SK-N-SH treated with all-trans-retinoic acid at 6 μM for 48 hours (cell line): ENCODE measurements at regions not wholly inside any gene's neighbourhood (a gene's known extent, or its start where the extent isn't known, plus 50 kb on each side); places are given as distances from the start of the nearest gene placed in this dataset.

ENCODE experiments used
- ISL1 ChIP-seq: fragments of 250-450 bp; sonication (Bioruptor Pico); IDR thresholded peaks from 2 replicates; pipeline ENCODE4 v2.1.2; 2022; ENCODE audit warnings: mild to moderate bottlenecking, moderate library complexity
- ZFP3 ChIP-seq: fragments of 250-450 bp; sonication (Bioruptor Pico); IDR thresholded peaks from 2 replicates; pipeline ENCODE4 v1.5.0; 2020; ENCODE audit warnings: mild to moderate bottlenecking, moderate library complexity
- ZFP30 ChIP-seq: fragments of 450-650 bp; formaldehyde crosslinking; IDR thresholded peaks from 2 replicates; pipeline ENCODE4 v1.5.0; 2022; ENCODE audit warnings: mild to moderate bottlenecking, moderate library complexity

DNA sequence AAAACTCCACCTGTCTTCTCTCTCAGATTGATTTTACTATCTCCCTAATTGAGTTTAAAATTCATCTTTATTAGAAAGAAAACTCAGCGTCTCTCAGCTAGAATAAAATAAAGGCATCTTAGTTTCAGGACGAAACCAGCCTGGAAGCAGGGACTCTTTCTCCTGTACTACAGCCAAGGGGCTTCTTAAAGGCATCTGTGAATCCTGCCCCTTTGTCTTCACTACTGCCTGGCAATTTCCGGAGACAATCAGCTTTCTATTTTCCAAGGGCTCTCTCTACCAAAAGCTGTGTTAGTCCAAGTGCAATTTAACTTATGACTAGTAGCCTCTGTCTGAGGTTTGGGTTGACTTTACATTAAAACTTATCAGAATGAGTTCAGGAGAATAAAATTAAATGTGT lies 623.3 kb upstream of the FOXG1 start:
- no peak for TF ChIP-seq ISL1 (CRISPR knock-in tag)
- no peak for TF ChIP-seq ZFP30
- no peak for TF ChIP-seq ZFP3 (CRISPR knock-in tag)
